ENCODE measurements at regions not wholly inside any gene's neighbourhood (a gene's known extent, or its start where the extent isn't known, plus 50 kb on each side); places are given as distances from the start of the nearest gene placed in this dataset.
"Not testable (repeated sequence)": the region's sequence is repeated elsewhere in the genome, so short reads cannot be mapped to it uniquely, and the experiment has no call there.

GRCh38 chr3:181330257-181330656 lies 340.7 kb upstream of the DNAJC19 start:
- DNase-seq (ENCODE audit: low read depth in 2 of 2), result no peak

- DNase-seq (ENCODE audit: low read depth in 2 of 2), result no peak
Measured at GRCh38 chr3:181329024-181329423, 339.5 kb upstream of the DNAJC19 start.

GRCh38 chr3:181328346-181328745 lies 338.8 kb upstream of the DNAJC19 start:
- no peak for DNase-seq (ENCODE audit: low read depth in 2 of 2)

- no peak for DNase-seq (ENCODE audit: low read depth in 2 of 2)
Measured at GRCh38 chr3:181327349-181327748, 337.8 kb upstream of the DNAJC19 start.

- DNase-seq (ENCODE audit: low read depth in 2 of 2), result no peak
Measured at GRCh38 chr3:181326637-181327223, 337.2 kb upstream of the DNAJC19 start.

GRCh38 chr3:181324516-181324915 lies 335.0 kb upstream of the DNAJC19 start:
- DNase-seq (ENCODE audit: low read depth in 2 of 2), result not testable (repeated sequence)

GRCh38 chr3:181318321-181318720 lies 328.8 kb upstream of the DNAJC19 start:
- DNase-seq (ENCODE audit: low read depth in 2 of 2), result no peak

GRCh38 chr3:181317508-181317907 lies 328.0 kb upstream of the DNAJC19 start:
- DNase-seq (ENCODE audit: low read depth in 2 of 2), result no peak

GRCh38 chr3:181316482-181316881 lies 326.9 kb upstream of the DNAJC19 start:
- no peak for DNase-seq (ENCODE audit: low read depth in 2 of 2)

GRCh38 chr3:181313335-181313734 lies 323.8 kb upstream of the DNAJC19 start:
- no peak for DNase-seq (ENCODE audit: low read depth in 2 of 2)

- no peak for DNase-seq (ENCODE audit: low read depth in 2 of 2)
Measured at GRCh38 chr3:181311186-181311585, 321.6 kb upstream of the DNAJC19 start.

- no peak for DNase-seq (ENCODE audit: low read depth in 2 of 2)
Measured at GRCh38 chr3:181302960-181303359, 313.4 kb upstream of the DNAJC19 start.

GRCh38 chr3:181300033-181300432 lies 310.5 kb upstream of the DNAJC19 start:
- no peak for DNase-seq (ENCODE audit: low read depth in 2 of 2)

- no peak for DNase-seq (ENCODE audit: low read depth in 2 of 2)
Measured at GRCh38 chr3:181298421-181298820, 308.9 kb upstream of the DNAJC19 start.

GRCh38 chr3:181292984-181293383 lies 303.4 kb upstream of the DNAJC19 start:
- DNase-seq (ENCODE audit: low read depth in 2 of 2), result no peak

- DNase-seq (ENCODE audit: low read depth in 2 of 2), result no peak
Measured at GRCh38 chr3:181290941-181291340, 301.4 kb upstream of the DNAJC19 start.

GRCh38 chr3:181289306-181289705 lies 299.8 kb upstream of the DNAJC19 start:
- DNase-seq (ENCODE audit: low read depth in 2 of 2), result no peak

GRCh38 chr3:181288145-181288544 lies 298.6 kb upstream of the DNAJC19 start:
- no peak for DNase-seq (ENCODE audit: low read depth in 2 of 2)

- no peak for DNase-seq (ENCODE audit: low read depth in 2 of 2)
Measured at GRCh38 chr3:181279239-181279565, 289.7 kb upstream of the DNAJC19 start.

GRCh38 chr3:181278468-181279238 lies 289.1 kb upstream of the DNAJC19 start:
- no peak for DNase-seq (ENCODE audit: low read depth in 2 of 2)

GRCh38 chr3:181276358-181276896 lies 286.9 kb upstream of the DNAJC19 start:
- DNase-seq (ENCODE audit: low read depth in 2 of 2), result no peak

GRCh38 chr3:181274025-181274424 lies 284.5 kb upstream of the DNAJC19 start:
- DNase-seq (ENCODE audit: low read depth in 2 of 2), result no peak

GRCh38 chr3:181267312-181267711 lies 277.8 kb upstream of the DNAJC19 start:
- DNase-seq (ENCODE audit: low read depth in 2 of 2), result no peak
